Heart left ventricle (tissue), 16 donors: ENCODE measurements at regions not wholly inside any gene's neighbourhood (a gene's known extent, or its start where the extent isn't known, plus 50 kb on each side); places are given as distances from the start of the nearest gene placed in this dataset.

Experiments used
- ATAC-seq, 4 donors: fragments of 200-7000 bp; cut with Tn5 transposase; one replicate each; pipeline ENCODE4 v1.9.1; 2020 to 2022; ENCODE audit warnings: moderate library complexity in 4 of 4, mild to moderate bottlenecking in 3 of 4, moderate number of reproducible peaks in 1 of 4
- DNase-seq, 5 donors: peaks; one replicate each; pipeline ENCODE4 v3.0.0-alpha.2; 2020
- H3K27ac ChIP-seq, 12 donors: fragments of 200-600 bp; sonication (generic) in 4 of 12; one replicate each; pipeline versions ENCODE4 v1.5.0 to v1.8.0; 2016 to 2022; ENCODE audit warnings: mild to moderate bottlenecking in 2 of 12
- H3K27me3 ChIP-seq, 9 donors: fragments of 200-600 bp; sonication (generic) in 2 of 9; one replicate each; pipeline versions ENCODE4 v1.5.1 to v1.8.0; 2016 to 2022; ENCODE audit warnings: mild to moderate bottlenecking in 3 of 9
- H3K36me3 ChIP-seq, 9 donors: fragments of 200-600 bp; sonication (generic) in 2 of 9; one replicate each; pipeline versions ENCODE4 v1.5.0 to v1.8.0; 2018 to 2022; ENCODE audit warnings: mild to moderate bottlenecking in 2 of 9
- H3K4me1 ChIP-seq, 12 donors: fragments of 200-600 bp; sonication (generic) in 4 of 12; one replicate each; pipeline versions ENCODE4 v1.5.0 to v1.8.0; 2016 to 2022; ENCODE audit warnings: mild to moderate bottlenecking in 3 of 12
- H3K4me3 ChIP-seq, 12 donors: fragments of 200-600 bp; sonication (generic) in 4 of 12; one replicate each; pipeline versions ENCODE4 v1.5.0 to v1.8.0; 2017 to 2022; ENCODE audit warnings: mild to moderate bottlenecking in 9 of 12, moderate library complexity in 4 of 12
- H3K9me3 ChIP-seq, 12 donors: fragments of 200-600 bp; sonication (generic) in 4 of 12; one replicate each; pipeline versions ENCODE4 v1.5.0 to v1.8.0; 2016 to 2022; ENCODE audit warnings: mild to moderate bottlenecking in 1 of 12
- CTCF ChIP-seq, 12 donors: fragments of 200-600 bp; sonication (generic) in 4 of 12; IDR thresholded peaks; one replicate each; pipeline versions ENCODE4 v1.5.0 to v1.8.0; 2018 to 2022; ENCODE audit warnings: antibody characterized with exemption in 12 of 12, mild to moderate bottlenecking in 5 of 12
- POLR2A ChIP-seq, 2 donors: fragments of 450-650 bp; IDR thresholded peaks; one replicate each; pipeline ENCODE4 v1.6.1; 2017; ENCODE audit warnings: antibody characterized with exemption in 2 of 2, mild to moderate bottlenecking in 2 of 2, moderate library complexity in 2 of 2
- WGBS, 4 donors: extraction: QIAGEN DNeasy Blood & Tissue Kit in 2 of 4; methylation state at CpG; one replicate each; pipeline versions ENCODE4 v1.1.5 to v1.1.7; 2013 to 2018; 5-methylcytosine and 5-hydroxymethylcytosine counted together
- intact Hi-C, 10 donors: fragments of 100-400 bp; cut with DNase I; formaldehyde crosslinking; loops; one replicate each; pipeline versions ENCODE4 v1.11.1 to v1.14.2; 2022
- donor health status: ischemic (EF 13 %, LVEDD 7.1; RV severe dilation, severe dysfunction).
- donor health status: healthy with polysubstance abuse.
- donor health status: DM: no; HTN: yes; CAD: no.
- donor health status: DM: no; HTN: no; CAD: no.
- donor health status: ischemic (EF 25% LVEDD 6.9; RV normal size, moderate dysfunction).
- donor health status: ischemic (EF 25% LVEDD 5.7; RV mildly dilated, moderate dysfunction).
- donor health status: healthy.
- donor health status: DM: yes; HTN: yes; CAD: no.
- donor health status: ischemic (EF 35%, LVEDD 5.7; RV mildly dilated, moderate dysfunction).
- donor health status: nonischemic (EF 11% LVEDD 7.7; RV severe dilation, severe dysfunction).
- donor health status: DM: yes; HTN: yes; CAD: no.
- donor health status: PGD.
- donor health status: ischemic (EF 29% LVEDD 5.4; RV normal size, mild dysfunction).
- donor health status: nonischemic (EF 23%, LVEDD 6.1; RV moderate dilation, normal function).

- ATAC-seq (no peak), DNase-seq (no peak)
- no peaks in the 10 kb centered on the region for H3K9me3 ChIP-seq
- no peaks in the 10 kb centered on the region for H3K4me1 ChIP-seq
- H3K27ac ChIP-seq, result no peak overlapping the region
- 85 to 100% (median 95%) methylated on average over 1 of the region's 1 CpG for WGBS, 4 donors
- H3K36me3 ChIP-seq, result no peaks in the 10 kb centered on the region
- no peak overlapping the region for H3K4me3 ChIP-seq
- intact Hi-C loops, result no loop called here
- no peaks in the 10 kb centered on the region for H3K27me3 ChIP-seq
- TF ChIP-seq CTCF (IDR thresholded peaks at IDR 0.05), result no peak
- TF ChIP-seq POLR2A (IDR thresholded peaks at IDR 0.05), result no peak
Observed at GRCh38 chr4:148955564-148956297, 513.5 kb upstream of the NR3C2 start.

- H3K4me3 ChIP-seq, result no peak overlapping the region
- no peaks in the 10 kb centered on the region for H3K36me3 ChIP-seq
- WGBS, 4 donors, result 86 to 92% (median 89%) methylated on average over 7 of the region's 7 CpGs
- no peak for TF ChIP-seq POLR2A (IDR thresholded peaks at IDR 0.05)
- TF ChIP-seq CTCF (IDR thresholded peaks at IDR 0.05), result no peak
- no peak overlapping the region for H3K27ac ChIP-seq
- intact Hi-C loops, result no loop called here
- H3K4me1 ChIP-seq, result no peaks in the 10 kb centered on the region
- H3K9me3 ChIP-seq, result no peaks in the 10 kb centered on the region
- no peaks in the 10 kb centered on the region for H3K27me3 ChIP-seq
- ATAC-seq, result no peak
- no peak for DNase-seq
Observed at GRCh38 chr4:148954011-148954749, 512.0 kb upstream of the NR3C2 start.

- 59 to 92% (median 88%) methylated on average over 3 of the region's 3 CpGs for whole genome bisulfite sequencing, 4 donors
- Histone ChIP-seq H3K36me3 (no peaks in the 10 kb centered on the region), H3K4me3 (no peak overlapping the region), H3K4me1 (no peaks in the 10 kb centered on the region), H3K27ac (no peak overlapping the region), H3K9me3 (no peaks in the 10 kb centered on the region), H3K27me3 (no peaks in the 10 kb centered on the region)
- intact Hi-C loops, result no loop called here
- ATAC-seq (no peak), DNase-seq (no peak)
- TF ChIP-seq CTCF (IDR thresholded peaks at IDR 0.05) (no peak), POLR2A (IDR thresholded peaks at IDR 0.05) (no peak)
Observed at GRCh38 chr4:148951346-148951745, 509.1 kb upstream of the NR3C2 start.

GRCh38 chr4:148946271-148946670, 504.1 kb upstream of the NR3C2 start:
- DNase-seq (no peak), ATAC-seq (no peak)
- intact Hi-C loops, result no loop called here
- Histone ChIP-seq H3K4me3 (no peak overlapping the region), H3K27me3 (no peaks in the 10 kb centered on the region), H3K9me3 (peaks cover 0 to 3% (median 0%) of the 10 kb centered on the region in 12 donors), H3K4me1 (no peaks in the 10 kb centered on the region), H3K36me3 (no peaks in the 10 kb centered on the region), H3K27ac (no peak overlapping the region)
- no peak for TF ChIP-seq POLR2A (IDR thresholded peaks at IDR 0.05)
- no peak for TF ChIP-seq CTCF (IDR thresholded peaks at IDR 0.05)
- WGBS, 4 donors, result 63 to 78% (median 75%) methylated on average over 1 of the region's 1 CpG
